ENCODE measurements at regions not wholly inside any gene's neighbourhood (a gene's known extent, or its start where the extent isn't known, plus 50 kb on each side); places are given as distances from the start of the nearest gene placed in this dataset.

DNA sequence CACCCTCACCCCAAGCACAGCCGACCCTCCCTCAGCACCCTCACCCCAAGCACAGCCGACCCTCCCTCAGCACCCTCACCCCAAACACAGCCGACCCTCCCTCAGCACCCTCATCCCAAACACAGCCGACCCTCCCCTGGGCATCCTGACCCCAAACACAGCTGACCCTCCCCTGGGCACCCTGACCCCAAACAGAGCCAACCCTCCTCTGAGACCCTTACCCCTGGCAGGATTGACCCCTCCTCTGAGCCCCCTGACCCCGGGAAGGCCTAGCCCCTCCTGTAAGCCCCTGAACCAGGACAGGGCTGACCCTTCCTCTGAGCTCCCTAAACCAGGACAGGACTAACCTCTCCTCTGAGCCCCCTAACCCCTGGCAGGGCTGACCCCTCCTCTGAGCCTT, 84.4 kb upstream of the RAB6C start:
- TF ChIP-seq, protein P1, sequence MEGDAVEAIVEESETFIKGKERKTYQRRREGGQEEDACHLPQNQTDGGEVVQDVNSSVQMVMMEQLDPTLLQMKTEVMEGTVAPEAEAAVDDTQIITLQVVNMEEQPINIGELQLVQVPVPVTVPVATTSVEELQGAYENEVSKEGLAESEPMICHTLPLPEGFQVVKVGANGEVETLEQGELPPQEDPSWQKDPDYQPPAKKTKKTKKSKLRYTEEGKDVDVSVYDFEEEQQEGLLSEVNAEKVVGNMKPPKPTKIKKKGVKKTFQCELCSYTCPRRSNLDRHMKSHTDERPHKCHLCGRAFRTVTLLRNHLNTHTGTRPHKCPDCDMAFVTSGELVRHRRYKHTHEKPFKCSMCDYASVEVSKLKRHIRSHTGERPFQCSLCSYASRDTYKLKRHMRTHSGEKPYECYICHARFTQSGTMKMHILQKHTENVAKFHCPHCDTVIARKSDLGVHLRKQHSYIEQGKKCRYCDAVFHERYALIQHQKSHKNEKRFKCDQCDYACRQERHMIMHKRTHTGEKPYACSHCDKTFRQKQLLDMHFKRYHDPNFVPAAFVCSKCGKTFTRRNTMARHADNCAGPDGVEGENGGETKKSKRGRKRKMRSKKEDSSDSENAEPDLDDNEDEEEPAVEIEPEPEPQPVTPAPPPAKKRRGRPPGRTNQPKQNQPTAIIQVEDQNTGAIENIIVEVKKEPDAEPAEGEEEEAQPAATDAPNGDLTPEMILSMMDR (IDR thresholded peaks at IDR 0.05): no peak
- TF ChIP-seq POLR2A (IDR thresholded peaks at IDR 0.05): no peak
- TF ChIP-seq EP300 (IDR thresholded peaks at IDR 0.05): no peak

Data from gastroesophageal sphincter (tissue), 3 donors.